ENCODE measurements at regions not wholly inside any gene's neighbourhood (a gene's known extent, or its start where the extent isn't known, plus 50 kb on each side); places are given as distances from the start of the nearest gene placed in this dataset.

- no peak overlapping the region for H3K27ac ChIP-seq (ENCODE audit: low read depth in 1 of 2, low read length in 1 of 2)
- H3K4me1 ChIP-seq (ENCODE audit: control insufficient read depth in 5 of 5, insufficient read depth in 5 of 5, low read length in 5 of 5): no peaks in the 10 kb centered on the region
- no peak overlapping the region for H3K9ac ChIP-seq (ENCODE audit: insufficient read depth in 1 of 2, low read length in 2 of 2)
- no peak for TF ChIP-seq CTCF (IDR thresholded peaks at IDR 0.05; ENCODE audit: control extremely low read depth, extremely low read depth)
- no peak for ATAC-seq (ENCODE audit: insufficient read depth, low FRiP score)
- H3K4me3 ChIP-seq: no peak overlapping the region
- 56 to 73% methylated on average over 2 of the region's 2 CpGs for WGBS, 2 donors
- no peak for DNase-seq
- no peaks in the 10 kb centered on the region for H3K36me3 ChIP-seq (ENCODE audit: control insufficient read depth in 4 of 4, insufficient read depth in 4 of 4, low read length in 4 of 4)
- no peaks in the 10 kb centered on the region for H3K27me3 ChIP-seq (ENCODE audit: control insufficient read depth in 3 of 3, insufficient read depth in 3 of 3, low read length in 2 of 3)
- H3K9me3 ChIP-seq (ENCODE audit: control insufficient read depth in 4 of 4, insufficient read depth in 3 of 4, low read length in 3 of 4): peaks cover 0 to 3% (median 0%) of the 10 kb centered on the region in 4 donors
Measured at GRCh38 chr1:78318011-78318410, 172.8 kb upstream of the PTGFR start.

- Histone ChIP-seq H3K27ac (ENCODE audit: low read depth in 1 of 2, low read length in 1 of 2) (no peak overlapping the region), H3K9me3 (ENCODE audit: control insufficient read depth in 4 of 4, insufficient read depth in 3 of 4, low read length in 3 of 4) (peaks cover 0 to 3% (median 0%) of the 10 kb centered on the region in 4 donors), H3K4me1 (ENCODE audit: control insufficient read depth in 5 of 5, insufficient read depth in 5 of 5, low read length in 5 of 5) (no peaks in the 10 kb centered on the region), H3K9ac (ENCODE audit: insufficient read depth in 1 of 2, low read length in 2 of 2) (no peak overlapping the region), H3K36me3 (ENCODE audit: control insufficient read depth in 4 of 4, insufficient read depth in 4 of 4, low read length in 4 of 4) (no peaks in the 10 kb centered on the region), H3K4me3 (no peak overlapping the region), H3K27me3 (ENCODE audit: control insufficient read depth in 3 of 3, insufficient read depth in 3 of 3, low read length in 2 of 3) (no peaks in the 10 kb centered on the region)
- no peak for TF ChIP-seq CTCF (IDR thresholded peaks at IDR 0.05; ENCODE audit: control extremely low read depth, extremely low read depth)
- ATAC-seq (ENCODE audit: insufficient read depth, low FRiP score) (no peak), DNase-seq (no peak)
- 48 to 56% methylated on average over 2 of the region's 2 CpGs for WGBS, 2 donors
Measured at GRCh38 chr1:78319603-78320002, 171.2 kb upstream of the PTGFR start.

GRCh38 chr1:78322928-78323680 is 167.7 kb upstream of the PTGFR start:
- no peak for ATAC-seq (ENCODE audit: insufficient read depth, low FRiP score)
- Histone ChIP-seq H3K9ac (ENCODE audit: insufficient read depth in 1 of 2, low read length in 2 of 2) (no peak overlapping the region), H3K4me1 (ENCODE audit: control insufficient read depth in 5 of 5, insufficient read depth in 5 of 5, low read length in 5 of 5) (no peaks in the 10 kb centered on the region), H3K4me3 (no peak overlapping the region), H3K36me3 (ENCODE audit: control insufficient read depth in 4 of 4, insufficient read depth in 4 of 4, low read length in 4 of 4) (no peaks in the 10 kb centered on the region), H3K9me3 (ENCODE audit: control insufficient read depth in 4 of 4, insufficient read depth in 3 of 4, low read length in 3 of 4) (peaks cover 0 to 3% (median 0%) of the 10 kb centered on the region in 4 donors), H3K27me3 (ENCODE audit: control insufficient read depth in 3 of 3, insufficient read depth in 3 of 3, low read length in 2 of 3) (no peaks in the 10 kb centered on the region), H3K27ac (ENCODE audit: low read depth in 1 of 2, low read length in 1 of 2) (no peak overlapping the region)
- no peak for TF ChIP-seq CTCF (IDR thresholded peaks at IDR 0.05; ENCODE audit: control extremely low read depth, extremely low read depth)
- no peak for DNase-seq
- 52 to 56% methylated on average over 2 of the region's 2 CpGs for WGBS, 2 donors

- H3K4me1 ChIP-seq (ENCODE audit: control insufficient read depth in 5 of 5, insufficient read depth in 5 of 5, low read length in 5 of 5): no peaks in the 10 kb centered on the region
- H3K9ac ChIP-seq (ENCODE audit: insufficient read depth in 1 of 2, low read length in 2 of 2): no peak overlapping the region
- ATAC-seq (ENCODE audit: insufficient read depth, low FRiP score) (no peak), DNase-seq (no peak)
- peaks cover 0 to 3% (median 1%) of the 10 kb centered on the region in 4 donors for H3K9me3 ChIP-seq (ENCODE audit: control insufficient read depth in 4 of 4, insufficient read depth in 3 of 4, low read length in 3 of 4)
- H3K36me3 ChIP-seq (ENCODE audit: control insufficient read depth in 4 of 4, insufficient read depth in 4 of 4, low read length in 4 of 4): no peaks in the 10 kb centered on the region
- no peak for TF ChIP-seq CTCF (IDR thresholded peaks at IDR 0.05; ENCODE audit: control extremely low read depth, extremely low read depth)
- no peak overlapping the region for H3K4me3 ChIP-seq
- no peaks in the 10 kb centered on the region for H3K27me3 ChIP-seq (ENCODE audit: control insufficient read depth in 3 of 3, insufficient read depth in 3 of 3, low read length in 2 of 3)
- no peak overlapping the region for H3K27ac ChIP-seq (ENCODE audit: low read depth in 1 of 2, low read length in 1 of 2)
- 56 to 73% methylated on average over 3 of the region's 3 CpGs for WGBS, 2 donors
Measured at GRCh38 chr1:78325293-78325692, 165.5 kb upstream of the PTGFR start.
